ENCODE measurements at regions not wholly inside any gene's neighbourhood (a gene's known extent, or its start where the extent isn't known, plus 50 kb on each side); places are given as distances from the start of the nearest gene placed in this dataset.
"Not testable (repeated sequence)": the region's sequence is repeated elsewhere in the genome, so short reads cannot be mapped to it uniquely, and the experiment has no call there.

- H3K79me2 ChIP-seq (ENCODE audit: insufficient read depth, low read length); H3K4me3 ChIP-seq (ENCODE audit: insufficient read depth, low read depth, low read length); H3K27ac Mint-ChIP-seq (ENCODE audit: unreplicated experiment); DNase-seq (ENCODE audit: low read depth); H3K36me3 ChIP-seq (ENCODE audit: insufficient read depth, low read length); H3K4me1 Mint-ChIP-seq (ENCODE audit: low read depth, unreplicated experiment); FAIRE-seq; H3K9me3 ChIP-seq (ENCODE audit: insufficient read depth, low read depth, low read length); H3K4me3 Mint-ChIP-seq (ENCODE audit: unreplicated experiment); H3K36me3 Mint-ChIP-seq (ENCODE audit: low read depth, unreplicated experiment); H3K4me2 ChIP-seq (ENCODE audit: low read length); H3K27me3 Mint-ChIP-seq (ENCODE audit: low read depth, unreplicated experiment); H4K20me1 ChIP-seq (ENCODE audit: insufficient read depth, low read length); H3K9me3 Mint-ChIP-seq (ENCODE audit: unreplicated experiment); H3K27me3 ChIP-seq (ENCODE audit: insufficient read depth, low read length); H3K4me1 ChIP-seq (ENCODE audit: insufficient read depth, low read length); H3K27ac ChIP-seq (ENCODE audit: low read depth, low read length); H3K9ac ChIP-seq (ENCODE audit: low read length); H2AFZ ChIP-seq (ENCODE audit: low read depth, low read length): not testable (repeated sequence)
Measured at GRCh38 chr7:6939896-6940295, 113.8 kb upstream of the CCZ1B start.

- FAIRE-seq; H3K27ac Mint-ChIP-seq (ENCODE audit: unreplicated experiment); H3K4me1 Mint-ChIP-seq (ENCODE audit: low read depth, unreplicated experiment); H3K4me2 ChIP-seq (ENCODE audit: low read length); H3K27me3 Mint-ChIP-seq (ENCODE audit: low read depth, unreplicated experiment); H3K27me3 ChIP-seq (ENCODE audit: insufficient read depth, low read length); H3K9me3 ChIP-seq (ENCODE audit: insufficient read depth, low read depth, low read length); H4K20me1 ChIP-seq (ENCODE audit: insufficient read depth, low read length); H3K4me1 ChIP-seq (ENCODE audit: insufficient read depth, low read length); H3K36me3 ChIP-seq (ENCODE audit: insufficient read depth, low read length); H3K27ac ChIP-seq (ENCODE audit: low read depth, low read length); DNase-seq (ENCODE audit: low read depth); H2AFZ ChIP-seq (ENCODE audit: low read depth, low read length); H3K36me3 Mint-ChIP-seq (ENCODE audit: low read depth, unreplicated experiment); H3K4me3 ChIP-seq (ENCODE audit: insufficient read depth, low read depth, low read length); H3K9ac ChIP-seq (ENCODE audit: low read length); H3K79me2 ChIP-seq (ENCODE audit: insufficient read depth, low read length); H3K4me3 Mint-ChIP-seq (ENCODE audit: unreplicated experiment); H3K9me3 Mint-ChIP-seq (ENCODE audit: unreplicated experiment): not testable (repeated sequence)
Measured at GRCh38 chr7:6946873-6947272, 120.8 kb upstream of the CCZ1B start.

GRCh38 chr7:6950231-6950630, 124.2 kb upstream of the CCZ1B start:
- H3K9me3 Mint-ChIP-seq (ENCODE audit: unreplicated experiment); H3K27me3 Mint-ChIP-seq (ENCODE audit: low read depth, unreplicated experiment); H3K36me3 ChIP-seq (ENCODE audit: insufficient read depth, low read length); H3K36me3 Mint-ChIP-seq (ENCODE audit: low read depth, unreplicated experiment); H3K9ac ChIP-seq (ENCODE audit: low read length); H3K79me2 ChIP-seq (ENCODE audit: insufficient read depth, low read length); H4K20me1 ChIP-seq (ENCODE audit: insufficient read depth, low read length); H3K9me3 ChIP-seq (ENCODE audit: insufficient read depth, low read depth, low read length); H3K4me1 Mint-ChIP-seq (ENCODE audit: low read depth, unreplicated experiment); H3K4me3 ChIP-seq (ENCODE audit: insufficient read depth, low read depth, low read length); FAIRE-seq; H2AFZ ChIP-seq (ENCODE audit: low read depth, low read length); H3K4me1 ChIP-seq (ENCODE audit: insufficient read depth, low read length); H3K27ac ChIP-seq (ENCODE audit: low read depth, low read length); H3K27me3 ChIP-seq (ENCODE audit: insufficient read depth, low read length): not testable (repeated sequence)
- Mint-ChIP-seq H3K27ac (ENCODE audit: unreplicated experiment) (peak overlapping the region; percentile 58), H3K4me3 (ENCODE audit: unreplicated experiment) (peak overlapping the region; percentile 60)
- DNase-seq (ENCODE audit: low read depth) = peak; percentile 25
- H3K4me2 ChIP-seq (ENCODE audit: low read length) = peak overlapping the region; percentile 76

DNA sequence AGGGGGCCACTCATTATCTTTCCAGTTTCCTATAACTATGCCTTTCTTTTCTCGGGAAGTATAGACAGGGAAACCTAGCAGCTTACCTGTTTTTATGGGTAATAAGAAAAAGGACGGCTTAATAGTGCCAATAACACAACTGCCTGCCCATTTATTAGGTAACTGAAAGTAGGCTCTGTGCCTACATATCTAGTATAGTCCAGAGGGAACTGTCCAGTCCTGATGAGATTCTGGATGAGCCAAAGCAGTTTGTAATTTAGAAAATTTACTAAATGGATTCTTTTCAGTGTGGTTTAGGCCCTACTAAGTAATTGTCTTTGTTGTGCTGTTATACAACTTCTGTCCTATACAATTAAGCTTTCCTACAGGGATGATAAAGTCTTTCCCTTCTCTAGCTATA, 125.5 kb upstream of the CCZ1B start:
- H3K79me2 ChIP-seq (ENCODE audit: insufficient read depth, low read length); FAIRE-seq; H3K4me1 Mint-ChIP-seq (ENCODE audit: low read depth, unreplicated experiment); H3K36me3 Mint-ChIP-seq (ENCODE audit: low read depth, unreplicated experiment); H3K4me3 Mint-ChIP-seq (ENCODE audit: unreplicated experiment); H2AFZ ChIP-seq (ENCODE audit: low read depth, low read length); H3K4me3 ChIP-seq (ENCODE audit: insufficient read depth, low read depth, low read length); H4K20me1 ChIP-seq (ENCODE audit: insufficient read depth, low read length); H3K27ac ChIP-seq (ENCODE audit: low read depth, low read length); H3K36me3 ChIP-seq (ENCODE audit: insufficient read depth, low read length); DNase-seq (ENCODE audit: low read depth); H3K9me3 ChIP-seq (ENCODE audit: insufficient read depth, low read depth, low read length); H3K27ac Mint-ChIP-seq (ENCODE audit: unreplicated experiment); H3K27me3 Mint-ChIP-seq (ENCODE audit: low read depth, unreplicated experiment); H3K9ac ChIP-seq (ENCODE audit: low read length); H3K4me1 ChIP-seq (ENCODE audit: insufficient read depth, low read length); H3K27me3 ChIP-seq (ENCODE audit: insufficient read depth, low read length); H3K9me3 Mint-ChIP-seq (ENCODE audit: unreplicated experiment); H3K4me2 ChIP-seq (ENCODE audit: low read length): not testable (repeated sequence)

All from astrocyte (in vitro differentiated cells and primary cell).